ENCODE measurements at regions not wholly inside any gene's neighbourhood (a gene's known extent, or its start where the extent isn't known, plus 50 kb on each side); places are given as distances from the start of the nearest gene placed in this dataset.

GRCh38 chr5:68154119-68154857 lies 61.3 kb upstream of the PIK3R1 start:
- Histone ChIP-seq H2AFZ (no peak overlapping the region), H3K9me2 (replicated peaks; ENCODE audit: insufficient read depth) (no peaks in the 10 kb centered on the region), H3K36me3 (replicated peaks; ENCODE audit: insufficient read depth, low read depth) (no peaks in the 10 kb centered on the region), H3K27ac (no peak overlapping the region), H3K27me3 (no peaks in the 10 kb centered on the region), H3K4me1 (ENCODE audit: insufficient read depth) (no peaks in the 10 kb centered on the region), H3K79me2 (no peaks in the 10 kb centered on the region), H3K4me3 (no peak overlapping the region), H3K9me3 (ENCODE audit: low read depth) (no peaks in the 10 kb centered on the region), H4K20me1 (ENCODE audit: insufficient read depth, poor library complexity, severe bottlenecking) (no peaks in the 10 kb centered on the region), H3K4me2 (no peak overlapping the region)
- WGBS (ENCODE audit: low lambda C conversion rate, missing lambda C conversion rate) = 68% methylated on average over 9 of the region's 9 CpGs
- TF ChIP-seq EZH2 (IDR thresholded peaks at IDR 0.05; ENCODE audit: borderline replicate concordance) = no peak
- TF ChIP-seq EZH2phosphoT487 (IDR thresholded peaks at IDR 0.05; ENCODE audit: low read depth, severe bottlenecking, unreplicated experiment) = no peak
- no peak for TF ChIP-seq CTCF (IDR thresholded peaks at IDR 0.05; ENCODE audit: poor library complexity)
- no peak for DNase-seq (ENCODE audit: low spot score)

GRCh38 chr5:68151812-68152211 lies 63.7 kb upstream of the PIK3R1 start:
- no peak overlapping the region for H3K4me2 ChIP-seq
- no peaks in the 10 kb centered on the region for H3K9me2 ChIP-seq (replicated peaks; ENCODE audit: insufficient read depth)
- no peaks in the 10 kb centered on the region for H4K20me1 ChIP-seq (ENCODE audit: insufficient read depth, poor library complexity, severe bottlenecking)
- no peaks in the 10 kb centered on the region for H3K79me2 ChIP-seq
- no peaks in the 10 kb centered on the region for H3K27me3 ChIP-seq
- no peaks in the 10 kb centered on the region for H3K9me3 ChIP-seq (ENCODE audit: low read depth)
- no peaks in the 10 kb centered on the region for H3K36me3 ChIP-seq (replicated peaks; ENCODE audit: insufficient read depth, low read depth)
- H3K27ac ChIP-seq = no peak overlapping the region
- H3K4me1 ChIP-seq (ENCODE audit: insufficient read depth) = no peaks in the 10 kb centered on the region
- DNase-seq (ENCODE audit: low spot score) = no peak
- no peak overlapping the region for H3K4me3 ChIP-seq
- no peak overlapping the region for H2AFZ ChIP-seq
- TF ChIP-seq CTCF (IDR thresholded peaks at IDR 0.05; ENCODE audit: poor library complexity) = no peak
- no peak for TF ChIP-seq EZH2 (IDR thresholded peaks at IDR 0.05; ENCODE audit: borderline replicate concordance)
- TF ChIP-seq EZH2phosphoT487 (IDR thresholded peaks at IDR 0.05; ENCODE audit: low read depth, severe bottlenecking, unreplicated experiment) = no peak
- WGBS (ENCODE audit: low lambda C conversion rate, missing lambda C conversion rate) = 72% methylated on average over 4 of the region's 4 CpGs

- Histone ChIP-seq H3K4me3 (no peak overlapping the region), H3K79me2 (no peaks in the 10 kb centered on the region), H3K4me1 (ENCODE audit: insufficient read depth) (no peaks in the 10 kb centered on the region), H3K27ac (no peak overlapping the region), H3K27me3 (no peaks in the 10 kb centered on the region), H3K9me3 (ENCODE audit: low read depth) (no peaks in the 10 kb centered on the region), H4K20me1 (ENCODE audit: insufficient read depth, poor library complexity, severe bottlenecking) (no peaks in the 10 kb centered on the region), H3K4me2 (no peak overlapping the region), H3K9me2 (replicated peaks; ENCODE audit: insufficient read depth) (no peaks in the 10 kb centered on the region), H2AFZ (no peak overlapping the region), H3K36me3 (replicated peaks; ENCODE audit: insufficient read depth, low read depth) (no peaks in the 10 kb centered on the region)
- peak; percentile 29 for DNase-seq (ENCODE audit: low spot score)
- WGBS (ENCODE audit: low lambda C conversion rate, missing lambda C conversion rate) = 76% methylated on average over 2 of the region's 2 CpGs
- TF ChIP-seq EZH2phosphoT487 (IDR thresholded peaks at IDR 0.05; ENCODE audit: low read depth, severe bottlenecking, unreplicated experiment) = no peak
- TF ChIP-seq EZH2 (IDR thresholded peaks at IDR 0.05; ENCODE audit: borderline replicate concordance) = no peak
- no peak for TF ChIP-seq CTCF (IDR thresholded peaks at IDR 0.05; ENCODE audit: poor library complexity)
Observed at GRCh38 chr5:68149189-68149588, 66.4 kb upstream of the PIK3R1 start.

Data from hepatocyte (in vitro differentiated cells).